ENCODE measurements at regions not wholly inside any gene's neighbourhood (a gene's known extent, or its start where the extent isn't known, plus 50 kb on each side); places are given as distances from the start of the nearest gene placed in this dataset.

DNA sequence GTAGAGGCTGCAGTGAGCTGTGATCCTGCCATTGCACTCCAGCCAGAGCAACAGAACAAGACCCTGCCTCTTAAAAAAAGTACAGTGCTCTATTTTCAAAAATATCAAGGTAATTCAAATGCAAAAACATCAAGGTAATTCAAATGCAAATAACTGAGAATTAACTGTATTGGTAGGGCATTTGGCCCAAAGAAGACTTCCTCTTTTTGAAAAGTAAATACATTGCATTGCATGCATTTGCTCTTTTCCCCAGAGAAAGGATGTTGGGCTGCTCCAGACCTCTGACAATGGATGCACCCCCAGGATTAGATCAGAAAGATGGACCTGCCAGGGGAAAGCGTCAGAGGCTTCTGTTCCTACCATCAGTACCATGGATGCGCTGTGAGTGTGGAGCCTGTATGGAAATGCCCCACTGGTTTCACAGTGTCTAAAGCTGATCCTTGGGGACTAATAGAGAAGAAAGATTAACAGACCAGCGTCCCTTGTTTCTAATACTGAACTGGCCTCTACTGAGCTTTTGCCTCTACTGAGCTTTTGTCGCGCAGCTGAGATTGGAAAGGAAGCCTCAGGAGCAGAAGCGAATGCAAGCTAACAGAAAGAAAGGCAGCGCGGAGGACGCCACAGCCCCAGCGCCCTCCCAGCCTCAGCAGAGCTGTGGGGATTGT lies 93.5 kb upstream of the LYZL2 start:
- TF ChIP-seq SPI1 (IDR thresholded peaks at IDR 0.05; ENCODE audit: borderline replicate concordance, low read depth) (peak; percentile 91), GABPA (IDR thresholded peaks at IDR 0.05; ENCODE audit: low read depth) (no peak)
- no peak for DNase-seq (ENCODE audit: low read depth in 1 of 2, low spot score in 1 of 2)
- Histone ChIP-seq H3K27me3 (ENCODE audit: insufficient read depth, poor library complexity, severe bottlenecking) (no peaks in the 10 kb centered on the region), H3K27ac (replicated peaks) (no peak overlapping the region), H3K4me3 (replicated peaks; ENCODE audit: insufficient read depth, low read length) (no peak overlapping the region)

DNA sequence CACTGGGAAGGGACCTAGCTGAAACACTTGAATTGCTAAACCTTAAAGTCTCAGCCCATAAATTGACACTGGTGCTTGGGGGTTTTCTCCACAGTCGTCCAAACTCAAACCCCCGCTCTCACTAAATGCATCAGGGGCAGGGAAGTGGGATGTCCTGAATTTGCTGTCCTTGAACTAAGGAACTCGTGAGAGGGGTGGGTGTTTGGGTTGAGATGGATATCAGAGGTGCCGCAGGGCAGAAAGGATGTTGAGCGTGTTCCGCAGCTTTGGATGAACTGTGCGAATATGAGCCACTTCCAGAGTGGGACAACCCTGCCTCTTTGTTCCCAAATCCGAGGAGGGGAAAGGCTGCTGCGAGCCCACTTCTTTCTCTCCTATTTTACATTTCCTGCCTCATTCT lies 90.3 kb upstream of the LYZL2 start:
- no peak for DNase-seq (ENCODE audit: low read depth in 1 of 2, low spot score in 1 of 2)
- H3K27ac ChIP-seq (replicated peaks) = no peak overlapping the region

GRCh38 chr10:30709700-30710358 lies 80.3 kb upstream of the LYZL2 start:
- Histone ChIP-seq H3K27me3 (ENCODE audit: insufficient read depth, poor library complexity, severe bottlenecking) (no peaks in the 10 kb centered on the region), H3K4me3 (replicated peaks; ENCODE audit: insufficient read depth, low read length) (no peak overlapping the region), H3K27ac (replicated peaks) (no peak overlapping the region)
- no peak for DNase-seq (ENCODE audit: low read depth in 1 of 2, low spot score in 1 of 2)
- no peak for TF ChIP-seq SPI1 (IDR thresholded peaks at IDR 0.05; ENCODE audit: borderline replicate concordance, low read depth)
- TF ChIP-seq CTCF (IDR thresholded peaks at IDR 0.05; ENCODE audit: insufficient read depth, low read length) = no peak
- TF ChIP-seq GABPA (IDR thresholded peaks at IDR 0.05; ENCODE audit: low read depth) = no peak
- no peak for TF ChIP-seq POLR2AphosphoS5 (IDR thresholded peaks at IDR 0.05; ENCODE audit: low read depth)

More for the DNA sequence above, 90.3 kb upstream of the LYZL2 start:
- TF ChIP-seq POLR2AphosphoS5 (IDR thresholded peaks at IDR 0.05; ENCODE audit: low read depth) (no peak), CTCF (IDR thresholded peaks at IDR 0.05; ENCODE audit: insufficient read depth, low read length) (no peak), GABPA (IDR thresholded peaks at IDR 0.05; ENCODE audit: low read depth) (no peak), SPI1 (IDR thresholded peaks at IDR 0.05; ENCODE audit: borderline replicate concordance, low read depth) (no peak)
- TF ChIP-seq, protein P1, sequence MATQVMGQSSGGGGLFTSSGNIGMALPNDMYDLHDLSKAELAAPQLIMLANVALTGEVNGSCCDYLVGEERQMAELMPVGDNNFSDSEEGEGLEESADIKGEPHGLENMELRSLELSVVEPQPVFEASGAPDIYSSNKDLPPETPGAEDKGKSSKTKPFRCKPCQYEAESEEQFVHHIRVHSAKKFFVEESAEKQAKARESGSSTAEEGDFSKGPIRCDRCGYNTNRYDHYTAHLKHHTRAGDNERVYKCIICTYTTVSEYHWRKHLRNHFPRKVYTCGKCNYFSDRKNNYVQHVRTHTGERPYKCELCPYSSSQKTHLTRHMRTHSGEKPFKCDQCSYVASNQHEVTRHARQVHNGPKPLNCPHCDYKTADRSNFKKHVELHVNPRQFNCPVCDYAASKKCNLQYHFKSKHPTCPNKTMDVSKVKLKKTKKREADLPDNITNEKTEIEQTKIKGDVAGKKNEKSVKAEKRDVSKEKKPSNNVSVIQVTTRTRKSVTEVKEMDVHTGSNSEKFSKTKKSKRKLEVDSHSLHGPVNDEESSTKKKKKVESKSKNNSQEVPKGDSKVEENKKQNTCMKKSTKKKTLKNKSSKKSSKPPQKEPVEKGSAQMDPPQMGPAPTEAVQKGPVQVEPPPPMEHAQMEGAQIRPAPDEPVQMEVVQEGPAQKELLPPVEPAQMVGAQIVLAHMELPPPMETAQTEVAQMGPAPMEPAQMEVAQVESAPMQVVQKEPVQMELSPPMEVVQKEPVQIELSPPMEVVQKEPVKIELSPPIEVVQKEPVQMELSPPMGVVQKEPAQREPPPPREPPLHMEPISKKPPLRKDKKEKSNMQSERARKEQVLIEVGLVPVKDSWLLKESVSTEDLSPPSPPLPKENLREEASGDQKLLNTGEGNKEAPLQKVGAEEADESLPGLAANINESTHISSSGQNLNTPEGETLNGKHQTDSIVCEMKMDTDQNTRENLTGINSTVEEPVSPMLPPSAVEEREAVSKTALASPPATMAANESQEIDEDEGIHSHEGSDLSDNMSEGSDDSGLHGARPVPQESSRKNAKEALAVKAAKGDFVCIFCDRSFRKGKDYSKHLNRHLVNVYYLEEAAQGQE (IDR thresholded peaks at IDR 0.05; ENCODE audit: insufficient replicate concordance, low read depth) = no peak
- H3K27me3 ChIP-seq (ENCODE audit: insufficient read depth, poor library complexity, severe bottlenecking) = no peaks in the 10 kb centered on the region
- no peak overlapping the region for H3K4me3 ChIP-seq (replicated peaks; ENCODE audit: insufficient read depth, low read length)

DNA sequence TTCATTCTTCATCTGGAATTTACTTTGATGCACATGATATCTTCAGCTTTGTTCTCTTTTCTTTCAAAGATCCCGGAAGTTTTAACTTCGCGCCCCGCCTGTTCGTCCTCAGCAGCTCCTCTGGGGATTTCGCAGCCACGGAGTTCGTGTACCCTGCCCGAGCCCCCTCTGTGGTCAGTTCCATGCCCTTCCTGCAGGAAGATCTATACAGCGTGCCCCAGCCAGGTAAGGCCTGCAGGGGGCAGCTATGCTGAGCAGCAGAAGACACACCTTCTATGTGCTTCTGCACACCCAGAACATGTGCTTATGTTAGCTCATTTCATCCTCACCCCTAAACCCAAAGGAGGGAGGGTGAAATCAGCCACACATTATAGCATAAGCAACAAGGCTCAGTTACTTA lies 79.7 kb upstream of the LYZL2 start:
- no peak for DNase-seq (ENCODE audit: low read depth in 1 of 2, low spot score in 1 of 2)
- Histone ChIP-seq H3K4me3 (replicated peaks; ENCODE audit: insufficient read depth, low read length) (no peak overlapping the region), H3K27ac (replicated peaks) (no peak overlapping the region), H3K27me3 (ENCODE audit: insufficient read depth, poor library complexity, severe bottlenecking) (no peaks in the 10 kb centered on the region)
- TF ChIP-seq SPI1 (IDR thresholded peaks at IDR 0.05; ENCODE audit: borderline replicate concordance, low read depth) (no peak), CTCF (IDR thresholded peaks at IDR 0.05; ENCODE audit: insufficient read depth, low read length) (no peak), GABPA (IDR thresholded peaks at IDR 0.05; ENCODE audit: low read depth) (no peak), POLR2AphosphoS5 (IDR thresholded peaks at IDR 0.05; ENCODE audit: low read depth) (no peak)
- TF ChIP-seq, protein P1 (IDR thresholded peaks at IDR 0.05; ENCODE audit: insufficient replicate concordance, low read depth) = no peak

Data from HL-60 (cell line).